ENCODE measurements at regions not wholly inside any gene's neighbourhood (a gene's known extent, or its start where the extent isn't known, plus 50 kb on each side); places are given as distances from the start of the nearest gene placed in this dataset.

DNA sequence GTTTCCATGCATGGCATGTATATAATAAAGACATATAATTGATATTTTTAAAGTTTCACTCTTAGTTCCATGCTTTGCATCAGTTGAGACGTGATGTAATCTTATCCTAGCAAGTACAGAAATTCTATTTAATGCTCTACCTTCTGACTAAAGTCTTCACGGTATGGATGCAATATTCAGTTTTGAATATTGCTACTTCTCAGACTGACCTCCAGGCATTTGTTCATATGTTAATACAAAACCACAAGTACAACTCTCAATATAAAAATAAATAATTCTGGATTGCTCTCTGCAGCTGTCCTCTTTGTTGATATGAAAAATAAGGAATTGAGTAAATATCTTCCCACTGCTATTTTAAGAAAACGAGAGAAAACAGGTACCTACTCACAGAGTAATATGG lies 309.8 kb upstream of the HAND2 start:
- no peak for DNase-seq (ENCODE audit: low spot score)

DNA sequence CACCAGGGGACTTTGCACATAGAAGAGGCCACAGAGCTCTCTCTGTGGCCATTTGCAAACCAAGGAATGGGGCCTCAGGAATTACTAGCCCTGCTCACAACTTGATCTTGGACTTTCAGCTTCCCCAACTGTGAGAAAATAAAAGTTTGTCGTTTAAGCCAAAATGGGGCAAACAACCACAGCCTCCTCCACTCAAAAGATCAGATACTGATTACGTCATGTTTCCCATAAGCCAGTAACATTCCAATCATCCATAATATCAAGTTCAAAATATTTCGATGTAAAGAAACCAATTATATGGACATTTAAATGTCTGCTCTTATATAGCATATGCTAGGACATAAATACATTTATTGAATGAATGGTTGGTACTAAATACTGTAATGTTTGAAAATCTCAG lies 307.5 kb upstream of the HAND2 start:
- DNase-seq (ENCODE audit: low spot score) = no peak

DNA sequence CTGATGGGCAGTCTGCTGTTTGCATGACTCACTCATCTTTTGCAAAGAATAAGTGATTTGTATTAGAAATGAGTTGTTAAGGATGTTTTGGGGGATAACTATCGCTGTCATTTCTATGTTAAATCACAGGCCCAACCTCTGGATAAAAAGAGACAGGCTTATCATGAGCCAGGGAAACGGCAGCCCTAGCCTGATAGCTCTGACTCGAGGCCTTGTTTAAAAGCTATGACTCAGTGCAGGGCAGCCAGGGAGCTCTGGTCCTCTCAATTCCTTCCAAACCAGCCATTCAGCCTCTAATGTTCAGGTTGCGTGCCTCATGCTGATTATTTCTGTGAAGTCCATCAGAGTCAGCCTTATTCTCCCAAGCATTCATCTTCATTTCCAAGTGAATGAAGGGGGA lies 305.9 kb upstream of the HAND2 start:
- no peak for DNase-seq (ENCODE audit: low spot score)

DNA sequence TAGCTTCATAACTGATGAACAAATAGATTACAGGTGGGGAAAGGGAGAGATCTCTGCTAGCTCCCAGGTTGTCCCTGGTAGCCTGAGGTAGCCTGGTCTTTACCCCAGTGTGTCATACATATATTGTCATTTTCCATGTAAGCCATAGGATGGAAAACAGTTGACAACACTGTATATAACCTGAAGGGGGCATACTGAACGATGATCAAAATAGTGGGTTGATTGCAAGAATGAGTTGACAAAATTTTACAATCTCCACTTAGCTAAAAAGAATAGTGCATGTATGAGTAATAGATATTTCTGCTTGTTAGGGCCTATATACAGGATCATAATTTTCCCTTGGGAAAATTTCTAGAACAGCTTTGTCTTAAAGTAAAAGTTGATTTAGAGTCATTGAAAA lies 304.1 kb upstream of the HAND2 start:
- no peak for DNase-seq (ENCODE audit: low spot score)

DNA sequence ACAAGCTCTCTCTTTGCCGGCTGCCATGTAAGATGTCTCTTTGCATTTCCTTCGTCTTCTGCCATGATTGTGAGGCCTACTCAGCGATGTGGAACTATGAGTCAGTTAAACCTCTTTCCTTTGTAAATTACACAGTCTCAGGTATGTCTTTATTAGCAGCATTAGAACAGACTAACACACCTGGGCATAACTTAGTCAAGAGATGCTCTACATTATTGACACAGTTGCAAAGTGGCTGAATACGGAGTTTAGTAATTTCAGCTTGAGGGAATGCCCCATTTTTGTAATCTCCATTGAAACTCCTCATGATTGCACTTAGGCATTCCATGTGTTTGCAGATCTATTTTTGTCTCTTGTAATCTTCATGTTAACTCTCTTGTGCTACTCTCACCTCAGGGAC lies 299.5 kb upstream of the HAND2 start:
- no peak for DNase-seq (ENCODE audit: low spot score)

DNA sequence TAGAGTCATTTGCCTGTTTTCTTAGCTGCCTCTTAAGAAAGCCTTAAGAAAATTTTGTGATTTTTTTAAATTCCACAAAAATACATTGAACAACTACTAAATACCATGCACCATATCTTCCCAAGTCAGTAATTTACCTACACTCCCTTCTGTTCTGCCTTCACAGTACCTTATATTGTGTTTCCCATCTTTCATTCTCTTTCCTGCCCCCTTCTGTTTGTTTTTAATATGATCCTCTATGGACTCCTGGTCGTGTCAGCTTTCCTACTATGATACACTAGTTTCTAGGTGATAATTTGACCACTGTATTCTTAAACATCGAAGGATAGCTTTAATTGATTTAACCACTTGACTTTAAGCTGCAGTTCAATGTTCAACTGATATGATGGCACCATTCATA lies 297.7 kb upstream of the HAND2 start:
- DNase-seq (ENCODE audit: low spot score) = no peak

DNA sequence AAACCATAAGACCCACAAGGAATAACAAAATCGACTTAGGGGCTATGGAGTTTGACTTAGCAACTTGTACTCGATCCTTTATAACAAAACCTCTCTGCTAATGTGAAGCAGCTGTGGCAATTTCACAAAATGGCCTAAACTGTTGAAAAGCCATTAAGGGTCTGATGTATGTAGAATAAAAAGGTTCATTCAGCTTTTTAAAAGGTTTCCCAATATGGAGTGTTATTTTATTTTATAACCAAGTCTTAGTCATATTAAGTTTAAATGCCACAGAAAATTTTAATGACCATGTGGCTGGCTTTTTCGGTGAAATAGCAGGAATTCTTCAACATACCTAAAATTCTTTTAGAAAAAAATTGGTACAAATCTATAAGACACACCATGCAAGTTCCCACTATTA lies 291.8 kb upstream of the HAND2 start:
- DNase-seq (ENCODE audit: low spot score) = no peak

DNA sequence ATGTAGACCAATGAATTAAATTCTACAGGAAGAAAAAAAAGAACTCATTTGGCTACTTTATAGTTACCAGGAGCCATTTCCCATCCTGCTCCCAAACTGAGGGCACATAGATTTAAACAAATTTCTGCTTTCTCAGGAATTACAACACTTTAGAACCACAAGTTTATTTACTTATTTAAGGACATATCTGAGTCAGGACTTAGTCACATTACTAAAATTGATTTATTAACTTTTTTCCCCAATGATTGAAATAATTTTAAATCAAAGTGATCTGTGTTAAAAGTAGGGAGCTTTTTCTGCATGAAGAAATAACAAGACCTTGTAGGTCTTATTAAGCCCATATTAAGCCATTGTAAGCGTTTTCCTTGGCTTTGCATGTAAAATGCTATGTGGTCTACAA lies 291.0 kb upstream of the HAND2 start:
- DNase-seq (ENCODE audit: low spot score) = no peak

DNA sequence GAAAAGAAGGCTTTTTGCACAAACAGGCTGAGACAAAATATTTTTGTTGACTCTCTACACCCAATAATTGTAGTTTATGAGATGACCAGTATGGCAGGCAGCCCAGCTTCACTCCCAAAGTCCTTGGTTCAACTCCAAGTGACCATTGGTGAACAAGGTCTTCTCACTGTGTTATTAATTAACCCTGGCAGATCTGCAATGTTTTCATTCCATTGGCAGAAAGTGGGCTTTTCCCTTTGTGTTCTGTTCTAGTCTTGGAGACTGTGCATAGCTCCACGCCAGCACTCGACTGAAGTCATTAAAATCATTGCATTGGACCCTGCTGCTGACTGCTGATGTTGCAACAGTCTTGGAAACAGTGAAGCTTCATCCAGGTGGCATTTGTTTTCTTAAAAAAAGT lies 277.3 kb upstream of the HAND2 start:
- DNase-seq (ENCODE audit: low spot score) = no peak

DNA sequence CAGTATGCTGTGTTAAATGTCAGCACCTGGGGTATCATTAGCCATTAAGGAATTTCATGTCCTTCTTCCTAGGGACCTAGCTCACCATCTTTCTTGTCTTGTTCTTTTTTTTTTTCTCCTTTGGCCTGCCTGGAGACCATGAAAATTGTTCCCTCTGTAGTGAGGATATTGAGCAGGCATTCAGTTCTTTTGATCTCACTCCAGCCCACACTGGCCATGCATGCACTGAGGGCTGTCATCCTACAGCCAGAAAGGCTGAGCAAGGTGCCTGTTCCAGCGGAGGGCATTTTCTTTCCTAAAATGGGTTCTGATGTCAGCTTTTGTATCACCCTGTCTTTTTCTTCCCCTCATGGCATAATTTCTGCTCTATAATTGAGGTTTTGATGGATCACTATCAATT lies 275.9 kb upstream of the HAND2 start:
- no peak for DNase-seq (ENCODE audit: low spot score)

DNA sequence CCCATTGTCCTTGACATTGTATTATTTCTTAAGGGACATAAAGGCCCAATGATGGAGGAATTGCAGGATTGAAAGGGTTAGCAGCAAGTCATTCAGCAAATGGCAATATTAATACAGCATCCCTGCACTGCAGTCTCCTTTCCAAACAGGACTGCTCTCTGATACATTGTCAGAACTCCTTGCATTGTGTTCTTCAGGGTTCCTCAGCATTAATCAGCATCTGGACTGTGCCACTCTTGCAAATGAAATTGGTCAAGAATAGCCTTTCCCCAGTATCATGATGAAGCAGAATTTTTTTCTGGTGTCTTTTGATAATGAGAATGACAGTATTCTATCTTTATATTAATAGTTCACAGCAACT lies 272.6 kb upstream of the HAND2 start:
- DNase-seq (ENCODE audit: low spot score) = no peak

DNA sequence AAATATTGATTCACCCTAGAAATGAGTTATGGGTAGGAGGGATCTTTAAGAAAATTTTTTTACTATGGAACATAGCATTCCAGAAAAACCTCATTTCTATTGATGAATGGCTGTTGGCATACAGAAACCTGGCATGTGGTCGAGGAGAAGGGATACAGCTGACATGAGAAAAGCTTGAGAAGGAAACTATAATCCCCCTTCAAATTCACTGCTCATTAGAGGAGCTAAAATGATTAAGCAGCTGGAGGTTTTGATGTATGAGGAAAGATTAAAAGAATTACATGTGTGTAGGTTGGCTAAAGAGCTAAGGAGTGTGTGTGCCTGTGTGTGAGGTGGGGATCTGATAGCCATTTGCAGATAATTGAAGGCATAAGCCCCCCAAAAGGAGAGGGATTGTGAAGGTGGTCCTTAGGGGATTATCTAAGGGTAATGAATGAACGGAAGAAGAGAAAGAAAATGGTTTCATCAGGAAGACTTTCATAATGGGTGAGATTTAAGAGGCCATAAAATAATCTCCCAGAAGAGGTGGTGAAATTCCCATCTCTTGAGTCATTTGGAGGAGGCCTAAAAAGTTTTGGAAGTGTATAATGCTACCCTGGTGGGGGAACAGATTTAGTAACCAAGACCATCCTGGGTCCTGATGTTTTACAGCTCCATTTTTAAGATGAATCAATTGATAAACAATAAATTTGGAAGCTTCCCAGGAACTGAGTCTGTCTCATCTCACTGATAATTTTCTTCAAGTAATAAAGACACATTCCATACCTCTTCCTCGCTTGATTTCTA lies 272.0 kb upstream of the HAND2 start:
- DNase-seq (ENCODE audit: low spot score) = peak; percentile 34

DNA sequence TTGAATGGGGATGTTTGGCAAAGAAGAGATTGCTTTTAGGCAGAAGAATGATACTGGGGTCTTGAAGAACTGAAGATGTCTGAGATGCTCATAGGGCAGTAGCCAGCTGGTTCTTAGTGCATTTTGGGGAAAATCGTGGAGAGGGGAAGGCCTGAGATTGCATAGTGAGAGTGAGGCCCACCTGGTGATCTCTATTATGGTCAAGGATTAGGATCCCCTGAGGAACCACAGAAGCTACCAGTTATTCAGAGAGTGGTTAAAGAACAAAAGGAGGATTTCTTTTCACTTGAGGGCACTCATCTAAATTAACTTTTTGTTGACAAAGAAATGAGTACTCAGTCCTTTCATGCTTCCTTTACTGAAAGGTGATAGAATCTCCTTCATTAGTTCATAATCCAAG lies 271.3 kb upstream of the HAND2 start:
- DNase-seq (ENCODE audit: low spot score) = no peak

DNA sequence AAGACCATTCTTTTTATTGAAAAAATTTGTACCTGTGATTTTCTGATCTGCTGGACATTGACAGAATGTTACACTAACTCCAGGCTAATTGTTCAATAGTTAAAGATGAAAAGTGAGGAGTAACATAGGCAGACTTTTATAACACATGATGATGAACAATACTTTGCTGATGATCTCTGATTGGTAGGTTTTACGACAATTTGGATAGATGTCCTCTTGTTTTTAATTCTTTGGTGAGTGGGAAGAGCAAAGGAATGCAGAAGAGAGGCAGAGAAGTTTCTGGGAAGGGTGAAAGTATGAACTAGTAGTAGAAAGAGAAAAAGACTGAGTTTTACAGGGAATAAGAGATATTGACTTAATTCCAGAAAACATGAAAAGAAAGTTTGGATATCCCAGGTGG lies 267.3 kb upstream of the HAND2 start:
- no peak for DNase-seq (ENCODE audit: low spot score)

DNA sequence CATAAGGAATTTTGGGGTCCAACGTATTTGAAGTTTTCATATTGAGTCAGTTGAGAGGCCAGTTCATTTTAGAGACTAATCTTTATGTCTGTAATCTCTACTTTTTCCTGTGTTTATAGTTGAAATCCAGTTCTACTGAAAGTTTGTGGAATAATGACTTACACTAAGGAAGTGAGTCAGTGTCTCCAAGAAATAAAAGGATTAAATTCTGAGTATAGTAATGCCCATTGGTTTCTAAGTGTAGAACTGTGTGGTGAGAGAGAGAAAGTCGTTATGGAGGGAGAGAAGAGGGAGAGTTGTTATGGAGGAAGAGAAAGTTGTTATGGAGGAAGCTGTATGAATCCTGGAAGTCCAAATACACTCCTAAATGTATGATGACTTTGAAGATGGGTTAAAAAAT lies 264.6 kb upstream of the HAND2 start:
- no peak for DNase-seq (ENCODE audit: low spot score)

DNA sequence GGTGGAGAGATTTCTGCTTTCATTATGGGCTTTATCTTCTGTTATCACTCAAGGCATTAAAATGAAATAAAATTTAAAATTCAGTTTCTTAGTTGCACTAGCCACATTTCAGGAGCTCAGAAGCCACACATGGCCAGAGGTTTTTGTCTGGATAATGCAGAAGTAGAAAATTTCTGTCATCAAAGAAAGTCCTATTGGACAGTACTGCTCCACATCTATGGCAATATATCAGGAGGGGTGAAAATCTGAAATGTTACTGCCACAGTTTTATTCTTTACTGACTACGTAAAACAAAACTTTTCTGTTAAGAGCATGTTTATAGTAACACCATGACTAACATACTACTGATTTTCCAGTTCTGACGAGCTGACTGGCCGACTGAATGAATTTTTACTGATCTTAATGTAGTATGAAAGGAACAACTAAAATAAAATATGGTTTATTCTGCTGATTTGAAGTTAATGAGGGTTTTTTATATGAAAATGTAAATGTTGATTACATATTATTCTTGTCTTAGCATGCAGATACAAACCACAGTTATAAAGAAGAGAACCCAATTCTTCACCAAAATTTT lies 264.0 kb upstream of the HAND2 start:
- no peak for DNase-seq (ENCODE audit: low spot score)

DNA sequence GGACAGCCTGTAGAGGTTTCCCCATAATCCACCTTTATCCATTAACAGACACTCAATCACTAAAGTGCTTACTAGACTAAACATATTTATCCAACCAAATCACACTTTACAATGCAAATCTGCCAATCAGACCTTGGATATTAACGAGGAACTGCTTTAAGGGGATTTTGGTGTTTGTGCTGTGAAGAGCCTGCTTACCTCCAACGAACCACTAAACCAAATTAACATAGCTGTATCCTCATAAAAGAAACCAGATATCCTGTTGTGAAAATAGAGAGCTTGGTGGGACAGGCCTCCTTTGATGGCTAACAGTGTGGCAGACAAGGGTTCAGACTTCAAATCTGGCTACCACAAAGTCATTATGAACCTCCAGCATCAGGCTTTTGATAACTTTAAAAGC lies 252.6 kb upstream of the HAND2 start:
- DNase-seq (ENCODE audit: low spot score) = peak; percentile 21

DNA sequence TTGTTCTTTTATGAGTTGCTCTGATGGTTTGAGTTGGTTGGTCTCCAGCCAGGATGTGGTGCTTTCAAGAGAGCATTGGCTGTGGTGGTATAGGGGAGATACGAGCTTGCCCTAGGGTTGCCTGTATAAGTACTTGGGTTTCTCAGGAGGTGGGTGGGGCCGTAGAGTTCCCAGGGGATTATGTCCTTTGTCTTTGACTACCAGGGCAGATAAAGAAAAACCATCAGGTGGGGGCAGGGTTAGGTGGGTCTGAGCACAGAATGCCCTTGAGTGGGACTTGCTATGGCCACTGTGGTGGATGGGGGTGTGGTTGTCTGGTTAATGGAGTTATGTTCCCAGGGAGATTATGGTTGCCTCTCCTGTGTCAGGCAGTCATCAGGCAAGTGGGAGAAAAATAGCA lies 247.9 kb upstream of the HAND2 start:
- DNase-seq (ENCODE audit: low spot score) = no peak

DNA sequence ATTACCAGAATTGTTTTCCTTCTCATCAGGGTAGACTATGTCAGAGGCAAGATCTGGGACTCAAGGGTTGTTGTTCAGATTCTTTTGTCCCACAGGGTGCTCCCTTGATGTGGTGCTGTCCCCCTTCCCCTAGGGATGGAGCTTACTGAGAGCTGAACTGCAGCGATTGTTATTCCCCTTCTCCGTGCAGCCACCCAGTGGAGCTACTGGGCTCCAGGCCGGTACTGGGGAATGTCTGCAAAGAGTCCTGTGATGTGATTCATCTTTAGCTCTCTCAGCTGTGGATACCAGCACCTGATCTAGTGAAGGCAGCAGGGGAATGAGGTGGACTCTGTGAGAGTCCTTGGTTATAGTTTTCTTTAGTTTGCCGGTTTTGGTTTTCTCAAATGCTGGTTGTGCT lies 247.4 kb upstream of the HAND2 start:
- no peak for DNase-seq (ENCODE audit: low spot score)

DNA sequence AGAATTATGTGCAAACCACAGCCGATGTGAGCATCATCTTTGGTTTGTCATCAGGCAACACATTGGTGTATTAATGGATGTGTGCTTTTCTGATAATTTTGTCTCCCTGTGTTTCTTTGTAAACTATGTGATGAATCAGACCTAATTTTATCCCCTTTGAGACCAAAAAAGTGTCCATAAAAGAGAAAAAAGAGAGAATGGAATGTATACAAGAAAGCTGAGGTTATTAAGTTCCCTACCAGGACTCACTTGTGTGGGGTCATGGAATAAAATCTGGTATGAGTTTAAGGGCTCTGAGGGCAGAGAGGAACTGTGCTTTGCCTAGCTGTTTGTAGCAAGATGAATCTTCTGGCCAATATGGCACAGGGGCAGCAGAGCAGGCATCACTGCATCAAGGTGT lies 239.5 kb upstream of the HAND2 start:
- DNase-seq (ENCODE audit: low spot score) = no peak

DNA sequence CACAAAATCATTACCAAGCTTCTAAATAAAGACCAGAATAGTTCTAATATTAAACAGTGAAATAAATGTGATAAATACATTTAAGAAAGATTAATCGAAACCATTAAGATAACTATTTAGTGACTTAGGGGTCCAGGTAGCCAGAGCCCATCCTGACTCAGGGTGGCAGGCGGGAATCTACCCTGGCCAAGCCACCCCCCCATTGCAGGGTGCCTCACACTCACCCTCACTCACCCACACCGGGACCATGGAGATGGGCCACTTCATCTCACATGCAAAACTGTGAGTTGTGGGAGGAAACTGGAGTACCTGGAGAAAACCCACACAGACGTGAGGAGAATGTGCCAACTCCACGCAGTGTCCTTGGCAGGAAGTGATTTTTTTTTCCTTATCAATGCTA lies 237.6 kb upstream of the HAND2 start:
- DNase-seq (ENCODE audit: low spot score) = no peak

DNA sequence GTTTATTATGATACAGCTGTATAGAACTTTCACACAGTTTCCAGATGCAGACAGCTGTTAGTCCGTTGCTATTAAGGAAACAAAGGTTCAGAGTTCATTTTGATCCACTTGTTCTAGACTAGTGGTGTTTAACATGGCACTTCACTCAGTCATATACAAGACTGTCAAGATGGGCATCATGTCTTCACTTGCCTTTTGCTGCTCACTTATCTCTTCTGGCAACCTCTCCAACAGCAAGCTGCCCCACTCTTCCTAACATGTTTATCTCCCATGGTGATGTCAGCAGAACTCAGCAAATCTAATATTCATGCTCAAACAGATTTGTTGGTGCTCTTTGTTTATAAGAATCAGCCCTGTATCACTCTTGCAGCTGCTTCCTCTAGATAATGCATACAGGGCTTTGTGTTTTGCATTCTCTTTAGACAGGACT lies 236.2 kb upstream of the HAND2 start:
- DNase-seq (ENCODE audit: low spot score) = no peak

DNA sequence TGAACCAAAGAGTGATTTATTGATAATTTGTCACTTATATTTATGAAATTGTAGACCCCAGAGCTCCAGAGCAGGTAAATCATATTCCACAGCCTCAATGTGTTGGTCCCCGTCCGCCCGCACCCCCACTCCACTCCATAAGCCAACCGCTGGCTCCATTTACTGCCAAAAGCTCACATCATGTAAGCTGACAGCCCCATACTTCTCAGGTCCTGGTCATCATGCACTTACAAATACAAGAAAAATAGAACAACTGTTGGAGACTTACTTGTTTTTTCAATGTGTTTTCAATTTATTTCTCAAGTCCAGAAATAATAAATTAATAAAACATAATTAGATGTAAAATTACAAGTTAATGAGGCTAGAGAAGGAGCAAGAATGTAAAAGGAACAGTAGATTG lies 235.7 kb upstream of the HAND2 start:
- no peak for DNase-seq (ENCODE audit: low spot score)

DNA sequence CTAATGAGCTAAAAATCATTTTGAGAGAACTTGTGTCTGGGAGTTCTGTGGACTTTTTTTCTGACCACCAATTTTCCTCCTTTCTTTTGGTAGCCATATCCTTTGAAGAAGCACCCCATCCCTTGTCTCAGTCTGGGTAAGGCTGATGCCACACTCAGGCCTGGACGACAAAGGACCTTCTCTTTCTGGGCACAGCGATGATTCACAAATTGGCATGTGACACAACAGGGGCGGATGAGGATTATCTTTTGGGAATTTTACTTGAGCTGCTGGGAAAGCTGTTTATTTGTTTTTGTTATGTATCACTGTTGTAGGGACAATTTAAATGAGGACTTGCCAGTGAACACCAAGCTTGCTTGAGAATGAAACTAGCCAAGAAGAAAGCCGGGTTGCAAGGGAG lies 233.4 kb upstream of the HAND2 start:
- no peak for DNase-seq (ENCODE audit: low spot score)
